PC-3 (cell line): ENCODE measurements at regions not wholly inside any gene's neighbourhood (a gene's known extent, or its start where the extent isn't known, plus 50 kb on each side); places are given as distances from the start of the nearest gene placed in this dataset.

Source experiments
- CTCF ChIP-seq: fragments of 300-600 bp; sonication (generic); conservative IDR thresholded peaks from 2 replicates; pipeline ENCODE4 v1.5.1; 2017; ENCODE audit warnings: antibody characterized with exemption, low read depth, mild to moderate bottlenecking, low read length
- EZH2 ChIP-seq: fragments of 300-600 bp; sonication (generic); IDR thresholded peaks from one replicate; pipeline ENCODE4 v1.6.1; 2017; ENCODE audit warnings: antibody characterized with exemption, mild to moderate bottlenecking, low read length; ENCODE audit not compliant: unreplicated experiment
- EZH2phosphoT487 ChIP-seq: fragments of 300-600 bp; sonication (generic); IDR thresholded peaks from 2 replicates; pipeline ENCODE4 v1.6.1; 2018; ENCODE audit warnings: mild to moderate bottlenecking, antibody characterized with exemption, low read length, borderline replicate concordance

- no peak for TF ChIP-seq CTCF
- TF ChIP-seq EZH2, result no peak
- TF ChIP-seq EZH2phosphoT487, result no peak
These were observed 428.3 kb downstream of the KIF4B start for GRCh38 chr5:155441849-155442248.
